GM21619 (cell line): ENCODE measurements at regions not wholly inside any gene's neighbourhood (a gene's known extent, or its start where the extent isn't known, plus 50 kb on each side); places are given as distances from the start of the nearest gene placed in this dataset.

Experiments
- ATAC-seq: cut with Tn5 transposase; IDR thresholded peaks from one replicate; pipeline ENCODE4 v1.9.1; 2021; ENCODE audit not compliant: unreplicated experiment

DNA sequence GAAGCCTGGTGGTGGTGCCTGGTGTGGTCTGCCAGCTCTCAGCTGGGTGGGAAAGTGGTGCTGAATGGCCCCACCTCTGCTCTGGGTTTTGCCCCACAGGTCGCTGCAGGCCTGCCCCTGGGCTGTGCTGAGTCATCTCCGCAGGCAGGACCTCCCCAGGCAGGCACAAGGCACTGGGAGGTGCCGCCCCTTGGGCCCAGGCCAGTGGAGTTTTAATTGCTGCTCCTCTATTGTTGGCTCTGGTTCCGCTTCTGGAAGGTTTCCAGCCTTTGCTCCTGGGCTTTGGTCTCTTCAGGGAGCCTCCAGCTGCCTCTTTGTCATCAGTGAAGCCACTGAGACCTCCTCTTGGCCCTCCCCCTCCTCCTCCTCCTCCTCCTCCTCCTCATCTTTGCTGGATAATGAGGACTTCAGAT, 180.3 kb upstream of the GRB10 start:
- peak; percentile 51 for ATAC-seq

DNA sequence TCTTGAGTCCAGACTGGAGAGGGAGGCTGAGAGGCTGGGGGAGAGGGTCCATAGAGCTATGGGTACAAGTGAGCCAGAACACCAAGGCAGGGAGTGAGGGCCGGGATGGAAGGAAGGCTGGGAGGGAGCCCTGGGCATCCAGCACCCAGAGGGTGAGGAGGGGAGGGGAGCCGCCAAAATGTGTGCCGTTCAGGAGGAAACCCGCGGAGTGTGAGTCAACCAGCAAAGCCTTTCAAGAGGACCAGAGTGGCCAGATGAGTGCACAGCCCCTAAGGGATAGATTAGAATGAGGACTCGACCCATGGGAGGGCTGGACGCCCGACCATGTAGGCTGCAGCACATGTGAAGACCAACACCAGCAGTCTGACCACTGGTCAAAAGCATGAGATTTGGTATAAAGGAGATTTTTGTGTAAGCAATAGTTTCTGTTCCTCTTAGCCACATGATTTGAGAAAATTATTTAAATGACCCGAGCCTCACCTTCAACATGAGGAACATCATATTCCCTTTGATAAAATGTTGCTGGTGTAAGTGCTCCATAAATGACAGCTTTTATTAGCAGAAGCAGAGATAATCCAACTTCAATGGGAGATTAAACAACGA, 179.7 kb upstream of the GRB10 start:
- ATAC-seq = no peak

- ATAC-seq = no peak
Measured at GRCh38 chr7:50960621-50961310, 178.1 kb upstream of the GRB10 start.

GRCh38 chr7:50959991-50960390, 177.3 kb upstream of the GRB10 start:
- no peak for ATAC-seq

DNA sequence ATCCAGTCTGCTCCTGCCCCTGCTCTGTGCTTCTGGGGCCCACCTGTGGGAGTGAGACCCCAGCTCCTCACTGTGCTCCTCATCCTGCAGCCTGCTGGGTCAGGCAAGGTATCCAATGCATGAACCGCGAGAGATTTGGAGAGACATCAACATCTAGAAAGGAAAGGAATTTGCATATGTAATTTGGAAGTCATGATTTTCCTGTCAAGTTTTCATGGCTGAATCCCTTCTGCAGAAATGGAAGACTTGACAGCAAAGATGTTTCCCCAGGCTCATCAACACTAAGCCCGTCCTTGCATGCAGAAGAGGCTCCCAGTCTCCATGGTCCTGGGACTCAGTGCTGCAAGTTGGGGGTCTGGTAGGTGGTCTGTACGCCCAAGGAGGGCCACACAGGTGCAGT, 176.9 kb upstream of the GRB10 start:
- ATAC-seq = no peak

DNA sequence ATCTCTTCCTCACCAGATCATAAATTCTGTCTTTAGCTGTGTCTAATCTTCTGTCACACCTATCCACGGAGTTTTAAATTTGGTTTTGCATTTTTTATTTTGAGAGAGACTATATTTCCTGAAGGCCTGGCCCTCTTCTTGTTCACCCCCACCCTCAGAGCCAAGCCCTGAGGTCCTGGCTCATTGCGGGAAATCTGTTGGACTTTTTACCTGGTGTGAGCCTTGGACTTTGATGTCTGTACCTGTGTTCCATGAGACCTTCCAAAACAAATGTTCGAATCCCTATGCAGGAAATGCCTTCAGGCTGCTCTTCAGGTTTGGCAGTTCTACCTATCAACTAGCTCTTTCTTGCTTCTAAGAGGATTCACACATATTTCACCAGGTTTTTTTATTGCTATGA, 175.2 kb upstream of the GRB10 start:
- no peak for ATAC-seq

- no peak for ATAC-seq
Measured at GRCh38 chr7:50957431-50957830, 174.7 kb upstream of the GRB10 start.

- no peak for ATAC-seq
Measured at GRCh38 chr7:50956522-50957155, 173.9 kb upstream of the GRB10 start.

DNA sequence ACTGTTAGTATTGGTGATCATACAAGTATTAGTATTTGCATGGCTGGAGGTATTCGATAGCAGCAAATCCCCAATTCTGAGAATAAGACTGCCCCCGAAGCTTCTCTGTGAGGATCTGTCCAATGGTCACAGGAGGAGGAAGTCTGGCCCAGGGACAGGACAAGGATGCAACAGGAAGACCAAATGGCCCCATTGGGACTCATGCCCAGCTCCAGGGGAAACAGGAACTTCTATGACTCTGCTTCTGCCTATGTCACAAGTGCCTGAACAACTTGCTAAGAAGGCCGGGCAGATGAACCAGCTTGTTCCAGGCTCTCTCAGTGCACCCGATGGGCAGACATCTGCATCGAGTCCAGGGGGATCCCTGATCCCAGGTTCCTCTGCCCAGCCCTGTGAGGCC, 172.0 kb upstream of the GRB10 start:
- no peak for ATAC-seq

DNA sequence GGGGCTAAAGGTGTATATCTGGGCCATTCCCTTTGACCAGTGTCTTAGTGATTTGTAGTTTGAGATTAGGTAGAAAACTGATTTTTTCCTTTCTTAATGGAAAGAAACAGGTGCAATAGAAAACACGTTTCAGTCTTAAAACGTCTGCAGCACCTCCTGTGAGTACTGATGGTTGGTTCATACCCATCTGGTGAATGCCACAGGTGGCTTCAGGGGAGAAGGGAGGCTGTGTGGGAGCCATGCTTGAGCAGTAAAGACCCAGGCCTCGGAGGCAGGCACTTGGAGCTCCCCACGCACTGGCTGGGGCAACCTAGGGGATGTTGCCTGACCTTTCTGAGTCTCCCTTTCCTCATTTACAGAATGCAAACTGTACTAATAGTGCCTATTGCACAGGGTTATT, 171.5 kb upstream of the GRB10 start:
- ATAC-seq = no peak

DNA sequence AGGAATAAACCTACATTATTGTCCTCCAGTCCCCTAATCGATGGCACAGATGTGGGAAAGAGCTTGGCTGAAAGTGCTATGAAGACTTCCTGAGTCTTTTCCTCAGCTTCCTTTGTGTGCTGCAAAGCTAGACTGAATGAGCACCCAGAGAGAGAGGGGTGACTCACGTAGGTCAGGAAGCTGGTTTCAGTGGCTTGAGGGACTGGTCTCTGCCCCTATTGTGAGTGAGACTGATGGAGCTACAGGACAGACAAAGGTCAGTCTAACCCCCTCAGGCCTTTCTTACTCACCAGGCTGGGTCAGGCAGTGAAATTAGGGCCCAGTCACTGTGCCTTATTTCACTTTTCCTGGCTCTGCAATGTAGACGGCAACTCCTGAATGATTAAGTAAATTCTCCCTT, 171.1 kb upstream of the GRB10 start:
- no peak for ATAC-seq

- no peak for ATAC-seq
Measured at GRCh38 chr7:50953303-50953702, 170.6 kb upstream of the GRB10 start.

- no peak for ATAC-seq
Measured at GRCh38 chr7:50952544-50952943, 169.8 kb upstream of the GRB10 start.

DNA sequence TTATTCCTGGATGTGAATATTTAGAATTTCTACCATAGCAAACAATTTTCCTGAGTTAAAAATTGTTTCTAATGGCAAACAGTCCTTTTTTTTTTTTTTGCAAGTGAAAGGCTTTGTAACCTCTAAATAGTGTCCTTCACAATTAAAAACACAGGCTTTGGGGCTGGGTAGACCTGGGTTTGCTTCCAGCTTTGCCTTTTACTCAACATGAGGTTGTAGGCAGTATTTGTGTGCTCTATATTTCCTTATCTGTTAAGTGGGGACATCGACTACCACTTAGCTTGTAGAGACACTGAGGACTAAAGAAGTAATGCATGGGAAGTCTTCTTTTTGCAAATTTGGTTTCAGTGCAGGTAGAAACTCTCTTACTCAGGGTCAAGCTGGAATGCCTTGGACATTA, 169.4 kb upstream of the GRB10 start:
- no peak for ATAC-seq

DNA sequence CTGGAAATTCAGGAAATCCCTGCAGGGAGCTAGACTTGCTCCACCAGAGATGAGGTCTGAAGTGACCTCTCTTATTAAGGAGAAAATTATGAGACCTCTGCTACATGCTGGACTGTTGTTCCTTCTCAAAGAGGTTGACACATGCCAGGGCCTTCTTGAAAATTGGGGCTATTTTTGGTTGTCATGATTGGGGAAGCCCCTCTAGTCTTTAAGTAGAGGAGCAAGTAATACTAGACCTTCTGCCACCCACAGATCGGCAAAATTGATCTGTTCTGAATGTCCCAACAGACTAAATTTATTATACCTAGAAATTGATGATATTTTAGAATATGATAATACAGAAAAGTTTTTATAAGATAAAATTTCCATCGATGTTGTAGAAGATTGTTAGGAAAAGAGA, 160.8 kb upstream of the GRB10 start:
- no peak for ATAC-seq

- ATAC-seq = no peak
Measured at GRCh38 chr7:50941525-50941924, 158.8 kb upstream of the GRB10 start.

DNA sequence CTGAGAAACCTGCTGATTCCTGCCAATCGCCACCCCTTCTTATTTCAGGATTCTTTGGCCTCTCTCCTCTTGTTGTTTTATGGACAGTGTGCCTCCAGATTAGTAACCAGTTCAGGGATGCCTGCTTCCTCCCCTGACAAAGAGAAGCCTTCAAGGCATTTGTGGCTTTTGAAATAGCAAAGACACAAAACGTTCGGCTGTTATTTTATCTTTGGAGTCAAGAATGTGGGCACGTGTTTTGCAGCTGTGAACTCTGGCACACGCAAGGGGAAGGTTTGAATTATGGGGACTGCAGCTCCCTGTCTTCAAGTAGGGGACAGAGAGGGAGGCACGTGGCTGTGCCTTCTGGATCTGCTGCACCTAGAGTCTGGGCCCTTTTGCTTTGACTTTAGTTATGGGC, 157.9 kb upstream of the GRB10 start:
- no peak for ATAC-seq

DNA sequence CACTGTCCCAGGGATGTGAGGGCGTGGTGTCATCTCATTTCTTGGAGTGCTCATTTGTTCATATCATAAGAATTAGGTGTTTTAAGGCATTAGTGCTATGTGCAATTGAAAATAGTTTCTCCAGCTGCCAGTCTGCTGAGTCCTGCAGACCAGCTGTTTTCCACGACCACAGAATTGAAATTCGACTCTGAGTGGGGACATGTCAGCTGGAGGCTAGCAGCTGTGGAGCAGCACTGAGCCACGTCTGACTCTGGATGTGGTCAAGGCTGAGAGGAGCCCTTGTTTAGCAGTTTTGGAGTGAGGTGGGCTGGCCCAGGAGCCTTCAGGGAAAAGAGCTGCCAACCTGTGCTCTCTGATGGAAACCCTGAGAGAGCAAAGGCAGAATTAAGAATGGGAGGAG, 156.3 kb upstream of the GRB10 start:
- ATAC-seq = no peak

DNA sequence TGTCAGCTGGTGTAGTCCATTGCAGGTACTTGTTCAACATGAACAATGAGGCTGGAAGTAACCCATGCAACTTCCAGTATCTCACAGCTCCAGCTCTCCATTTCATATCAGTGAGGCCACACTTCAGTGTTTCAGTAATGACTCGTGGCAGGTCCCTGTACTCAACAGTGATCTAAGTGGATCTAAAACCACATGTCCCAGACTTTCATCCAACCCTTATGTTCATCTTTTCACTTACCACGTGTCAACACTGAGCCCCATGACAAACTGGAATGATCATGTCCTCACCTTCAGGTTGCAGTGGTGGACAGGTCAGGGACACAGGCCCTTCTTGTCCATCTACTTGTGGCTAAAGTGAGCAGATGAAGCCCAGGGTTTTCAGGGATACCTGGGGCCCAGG, 155.0 kb upstream of the GRB10 start:
- no peak for ATAC-seq

DNA sequence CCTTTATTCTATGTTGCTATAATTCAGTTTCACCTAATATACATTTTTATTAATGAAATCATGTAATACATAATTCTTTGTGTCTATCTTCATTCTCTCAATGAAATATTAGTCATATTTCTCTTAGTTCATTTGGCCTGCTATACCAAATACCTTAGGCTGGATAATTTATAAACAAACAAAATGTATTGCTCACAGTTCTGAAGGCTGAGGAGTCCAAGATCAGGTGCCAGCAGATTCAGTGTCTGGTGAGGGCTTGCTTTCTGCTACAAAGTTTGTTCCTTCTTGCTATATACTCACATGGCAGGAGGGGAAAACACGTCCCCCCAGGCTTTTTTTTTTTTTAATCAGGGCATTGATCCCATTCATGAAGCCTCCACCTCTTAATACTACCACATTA, 143.4 kb upstream of the GRB10 start:
- no peak for ATAC-seq

DNA sequence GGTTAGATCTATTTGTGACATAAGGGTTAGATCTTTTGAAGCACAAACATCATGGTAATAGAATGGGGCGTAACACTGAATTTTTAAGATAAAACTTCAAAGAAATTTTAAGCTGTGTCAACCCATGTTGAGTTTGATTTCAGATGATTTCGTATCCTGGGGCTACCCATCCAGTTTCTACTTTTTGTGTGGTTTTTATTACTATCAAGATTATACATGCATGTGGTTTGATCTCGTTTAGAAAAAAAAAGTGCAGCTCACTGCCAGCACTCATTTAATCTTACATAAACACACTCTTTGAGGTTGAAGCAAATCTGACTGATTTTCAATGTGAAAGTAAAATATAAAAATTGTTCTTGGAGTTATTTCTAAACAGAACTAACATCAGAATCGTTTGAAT, 140.8 kb upstream of the GRB10 start:
- ATAC-seq = no peak

GRCh38 chr7:50921114-50921813, 138.6 kb upstream of the GRB10 start:
- ATAC-seq = no peak
